ENCODE measurements at regions not wholly inside any gene's neighbourhood (a gene's known extent, or its start where the extent isn't known, plus 50 kb on each side); places are given as distances from the start of the nearest gene placed in this dataset.

GRCh38 chr1:204018460-204018859 is 54.5 kb upstream of the SOX13 start:
- H3K4me3 Mint-ChIP-seq: no peak overlapping the region
- H3K4me1 Mint-ChIP-seq (ENCODE audit: low read depth): no peaks in the 10 kb centered on the region
- peaks cover 23% of the 10 kb centered on the region for H3K27me3 Mint-ChIP-seq (ENCODE audit: insufficient read depth)
- DNase-seq: no peak
- H3K27ac Mint-ChIP-seq: no peak overlapping the region
- no peaks in the 10 kb centered on the region for H3K36me3 Mint-ChIP-seq (ENCODE audit: low read depth)
- H3K9me3 Mint-ChIP-seq: no peaks in the 10 kb centered on the region
- no peak for TF ChIP-seq CTCF (IDR thresholded peaks at IDR 0.05)
